G401 (cell line): ENCODE measurements at regions not wholly inside any gene's neighbourhood (a gene's known extent, or its start where the extent isn't known, plus 50 kb on each side); places are given as distances from the start of the nearest gene placed in this dataset.

ENCODE experiments used
- DNase-seq: peaks from one replicate; pipeline ENCODE4 v3.0.0-alpha.2; 2015; ENCODE audit warnings: low spot score
- in situ Hi-C: cut with HindIII; loops from 2 replicates; pipeline ENCODE4 v1.10.0; 2016; ENCODE audit warnings: low sequenced_read_pairs, mixed read lengths

- peak; percentile 20 for DNase-seq
- in situ Hi-C loops: no loop called here
Measured at GRCh38 chr1:82346141-82346540, 545.4 kb downstream of the ADGRL2 start.

DNA sequence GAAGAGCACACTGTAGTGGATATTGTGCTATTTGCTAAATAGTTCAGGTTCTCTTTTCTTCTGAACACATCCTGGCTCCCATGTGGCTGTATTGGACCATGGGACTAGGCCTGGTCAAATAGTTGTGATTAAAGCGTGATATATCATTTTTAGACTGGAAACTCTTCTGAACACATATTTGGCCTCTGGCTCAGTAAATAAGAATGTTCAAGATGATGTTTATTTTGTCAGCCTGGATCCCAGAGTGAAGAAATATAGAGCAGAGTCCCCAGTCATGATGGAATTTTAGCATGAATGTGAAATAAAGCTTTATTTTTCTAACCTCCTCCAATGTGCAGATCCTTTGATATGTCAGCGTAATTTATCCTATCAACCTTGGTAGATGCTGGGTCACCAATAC, 542.6 kb downstream of the ADGRL2 start:
- in situ Hi-C loops: no loop called here
- DNase-seq: no peak

DNA sequence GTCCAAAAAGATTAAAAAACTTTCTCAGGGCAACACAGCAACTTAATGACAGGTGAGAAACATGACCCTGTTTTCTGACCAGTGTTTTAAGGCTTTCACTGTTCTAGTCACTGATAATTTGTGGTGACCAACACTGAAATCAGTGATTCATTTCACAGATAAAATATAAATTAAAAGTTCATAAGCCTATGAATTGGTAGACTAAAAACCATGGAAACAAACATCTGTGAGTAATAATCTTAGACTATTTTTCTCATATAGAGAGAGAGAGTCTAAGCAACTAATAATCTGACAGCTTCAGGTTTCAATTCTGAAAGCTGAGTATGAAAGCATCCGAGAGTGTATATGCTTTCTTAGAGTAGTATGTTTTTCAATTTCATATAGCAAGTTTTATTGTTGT, 536.9 kb downstream of the ADGRL2 start:
- in situ Hi-C loops: no loop called here
- DNase-seq: no peak

- in situ Hi-C loops: no loop called here
- no peak for DNase-seq
Measured at GRCh38 chr1:82330330-82330729, 529.6 kb downstream of the ADGRL2 start.

- in situ Hi-C loops: no loop called here
- DNase-seq: no peak
Measured at GRCh38 chr1:82329226-82329625, 528.5 kb downstream of the ADGRL2 start.

DNA sequence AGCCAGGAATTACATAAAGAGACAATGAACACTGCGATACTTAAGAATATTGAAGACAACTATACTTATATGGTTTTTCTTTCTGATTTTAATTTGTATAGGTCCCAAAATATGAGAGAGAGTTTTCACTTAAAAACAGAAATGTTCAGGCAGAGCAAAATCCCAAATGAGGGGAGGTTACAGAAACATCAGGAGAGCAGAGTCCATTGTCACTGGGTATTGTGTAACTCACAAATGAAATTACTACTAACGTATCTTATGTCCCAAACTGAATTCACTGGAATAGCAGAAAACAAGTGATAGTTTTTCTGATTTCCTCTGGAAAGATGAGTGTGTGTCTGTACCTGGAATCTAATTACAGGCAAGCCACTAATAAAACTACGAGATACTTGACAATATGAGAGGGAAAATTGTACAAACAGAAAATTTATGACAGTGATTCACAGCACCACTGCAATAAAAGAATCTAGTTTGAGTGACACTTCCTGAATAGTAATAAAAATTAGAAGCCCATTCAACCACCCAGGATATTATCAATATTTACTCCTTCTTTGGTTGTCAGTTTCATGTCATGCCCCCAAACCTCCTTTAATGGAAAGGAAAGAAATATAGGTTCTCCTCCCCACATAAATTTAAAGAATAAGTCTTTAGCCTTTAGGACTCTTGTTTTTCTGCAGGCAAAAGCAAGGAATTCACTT, 522.6 kb downstream of the ADGRL2 start:
- in situ Hi-C loops: no loop called here
- DNase-seq: no peak

- in situ Hi-C loops: no loop called here
- no peak for DNase-seq
Measured at GRCh38 chr1:82321794-82322193, 521.1 kb downstream of the ADGRL2 start.

- DNase-seq: no peak
- in situ Hi-C loops: no loop called here
Measured at GRCh38 chr1:82319546-82319945, 518.8 kb downstream of the ADGRL2 start.

GRCh38 chr1:82318921-82319320, 518.2 kb downstream of the ADGRL2 start:
- DNase-seq: no peak
- in situ Hi-C loops: no loop called here

DNA sequence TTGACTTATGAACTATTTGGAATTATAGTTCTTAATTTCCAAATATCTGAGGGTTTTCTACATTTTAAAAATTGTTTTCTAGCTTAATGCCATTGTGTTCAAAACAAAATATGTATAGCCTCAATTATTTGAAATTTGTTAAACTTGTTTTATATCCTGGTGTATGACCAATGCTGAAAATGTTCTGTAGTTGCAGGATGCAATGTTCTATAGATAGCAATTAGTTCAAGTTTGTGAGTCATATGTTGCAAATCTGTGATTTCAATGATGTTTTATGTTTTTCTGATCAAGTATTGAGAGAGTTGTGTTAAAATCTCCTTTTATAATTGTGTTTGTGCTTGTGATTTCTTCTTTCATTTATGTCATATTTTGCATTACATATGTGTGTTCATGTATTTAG, 517.5 kb downstream of the ADGRL2 start:
- no peak for DNase-seq
- in situ Hi-C loops: no loop called here

DNA sequence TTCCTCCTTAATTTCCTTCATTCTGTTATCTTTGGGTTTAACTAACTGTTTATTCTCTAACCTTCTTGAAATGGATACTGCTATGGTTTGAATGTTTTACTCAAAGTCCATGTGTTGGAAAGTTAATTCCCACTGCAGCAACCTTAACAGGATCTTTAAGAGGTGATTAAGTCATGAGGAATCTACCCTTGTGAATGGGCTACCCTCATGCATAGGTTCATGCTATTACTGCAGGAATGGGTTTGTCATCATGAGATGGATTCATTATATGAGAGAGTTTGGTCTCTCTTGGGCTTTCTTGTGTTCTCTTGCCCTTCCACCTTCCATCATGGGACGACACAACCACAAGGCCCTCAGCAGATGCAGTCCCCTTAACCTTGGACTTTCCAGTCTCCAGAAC, 516.9 kb downstream of the ADGRL2 start:
- in situ Hi-C loops: no loop called here
- DNase-seq: no peak

DNA sequence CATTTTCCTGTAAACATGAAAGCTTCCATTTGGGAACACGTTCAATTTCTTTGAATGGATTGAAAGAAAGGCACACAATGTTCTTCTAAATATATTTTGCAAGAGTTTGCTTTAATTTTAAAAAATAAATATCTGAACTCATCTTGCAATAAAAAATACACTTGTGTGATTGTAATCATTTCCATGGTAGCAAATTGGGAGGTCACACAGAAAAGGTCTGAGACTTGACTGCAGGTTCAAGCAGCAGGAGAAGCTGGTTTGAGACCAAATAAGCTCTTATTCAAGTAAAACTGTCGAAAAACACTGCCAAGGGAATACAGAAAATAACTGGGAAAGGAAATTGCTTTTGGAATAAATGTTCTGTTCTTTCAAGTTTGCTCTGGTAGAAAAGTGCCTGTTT, 498.9 kb downstream of the ADGRL2 start:
- in situ Hi-C loops: no loop called here
- peak; percentile 2 for DNase-seq

- no peak for DNase-seq
- in situ Hi-C loops: no loop called here
Measured at GRCh38 chr1:82299056-82299455, 498.3 kb downstream of the ADGRL2 start.

- in situ Hi-C loops: no loop called here
- no peak for DNase-seq
Measured at GRCh38 chr1:82297139-82297896, 496.6 kb downstream of the ADGRL2 start.

DNA sequence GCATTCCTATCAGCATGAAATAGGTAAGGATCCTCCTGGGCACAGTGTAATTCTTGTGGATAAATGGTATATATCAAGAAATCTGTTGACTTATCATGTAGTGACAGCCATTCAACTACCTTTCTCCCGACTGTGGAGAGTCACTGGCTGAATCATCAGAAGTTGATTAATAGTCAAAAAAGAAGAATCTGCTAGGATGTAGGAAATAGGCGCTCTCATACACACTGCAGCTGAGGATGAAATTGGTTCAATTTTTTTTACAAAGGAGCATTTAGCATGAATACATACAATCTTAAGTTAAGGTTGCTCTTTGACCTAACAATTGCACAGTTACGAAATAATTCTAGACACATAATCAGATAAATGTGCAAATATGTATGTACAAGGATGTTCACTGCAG, 486.8 kb downstream of the ADGRL2 start:
- in situ Hi-C loops: no loop called here
- DNase-seq: no peak

DNA sequence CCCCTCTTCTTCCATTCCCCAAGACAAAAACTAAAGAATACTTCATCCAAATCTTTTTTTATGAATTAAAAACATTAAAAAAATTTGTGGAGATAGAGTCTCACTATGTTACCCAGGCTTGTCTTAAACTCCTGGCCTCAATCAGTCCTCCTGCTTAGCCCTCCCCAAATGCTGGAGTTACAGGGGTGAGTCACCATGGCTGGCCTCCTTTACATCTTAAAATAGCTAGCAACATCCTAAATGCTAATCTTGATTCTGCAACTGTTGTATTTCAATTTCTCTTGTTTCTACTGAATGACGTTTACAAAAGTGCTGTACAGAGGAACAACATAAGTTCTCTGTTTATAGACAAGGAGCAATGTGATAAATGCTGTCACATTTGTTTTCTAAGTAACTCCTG, 483.5 kb downstream of the ADGRL2 start:
- in situ Hi-C loops: no loop called here
- DNase-seq: no peak

DNA sequence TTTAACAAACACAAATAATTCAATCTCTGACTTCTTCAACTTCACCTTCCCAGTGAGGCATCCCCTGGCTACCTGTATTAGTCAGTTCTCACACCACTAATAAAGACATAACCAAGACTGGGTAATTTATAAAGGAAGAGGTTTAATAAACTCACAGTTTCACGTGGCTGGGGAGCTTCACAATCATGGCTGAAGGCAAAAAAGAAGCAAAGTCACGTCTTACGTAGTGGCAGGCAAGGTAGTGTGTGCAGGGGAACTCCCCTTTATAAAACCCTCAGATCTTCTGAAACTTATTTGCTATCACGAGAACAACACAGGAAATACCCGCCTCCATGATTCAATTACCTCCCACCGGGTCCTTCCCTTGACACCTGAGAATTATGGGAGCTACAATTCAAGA, 478.5 kb downstream of the ADGRL2 start:
- in situ Hi-C loops: no loop called here
- DNase-seq: no peak

DNA sequence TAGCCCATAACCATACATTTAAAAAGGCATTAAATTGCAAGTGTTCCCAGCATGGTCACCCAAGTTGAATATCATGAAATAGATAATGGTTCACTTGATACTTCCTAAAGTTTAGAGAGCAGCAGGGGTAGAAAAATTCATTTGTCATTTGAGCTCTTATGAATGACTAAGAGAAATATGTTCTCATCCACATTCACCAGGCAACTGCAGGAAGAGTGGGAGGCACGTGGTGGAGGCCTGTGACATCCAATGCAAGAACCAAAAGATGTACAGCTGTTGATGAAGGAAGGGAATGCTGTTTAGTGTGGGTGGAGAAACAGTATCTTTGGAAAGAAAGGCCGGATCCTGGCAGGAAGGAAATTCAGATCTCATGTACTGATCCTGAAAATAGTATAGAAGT, 473.1 kb downstream of the ADGRL2 start:
- no peak for DNase-seq
- in situ Hi-C loops: no loop called here

- in situ Hi-C loops: no loop called here
Measured at GRCh38 chr1:82269431-82269830, 468.7 kb downstream of the ADGRL2 start.

DNA sequence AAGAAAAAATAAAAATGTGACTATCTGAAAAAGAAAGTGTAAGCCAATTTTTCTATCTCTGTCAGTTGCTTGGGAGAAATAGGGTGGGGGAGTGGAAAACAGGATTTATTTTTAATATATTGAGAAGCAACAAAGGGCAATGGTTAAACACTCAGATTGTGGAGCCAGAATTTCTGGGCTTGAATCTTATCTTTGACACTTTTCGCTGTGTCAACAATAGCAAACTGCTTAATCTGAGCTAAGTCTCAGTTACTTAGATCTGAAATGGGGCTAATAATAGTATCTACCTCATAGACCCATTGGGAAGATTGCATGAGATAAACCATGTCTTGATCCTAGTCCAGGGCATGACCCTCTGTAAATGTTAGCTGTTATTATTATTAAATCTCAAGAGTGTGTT, 468.1 kb downstream of the ADGRL2 start:
- in situ Hi-C loops: no loop called here
- no peak for DNase-seq

More at GRCh38 chr1:82269431-82269830, 468.7 kb downstream of the ADGRL2 start:
- no peak for DNase-seq

- no peak for DNase-seq
- in situ Hi-C loops: no loop called here
Measured at GRCh38 chr1:82266351-82266750, 465.6 kb downstream of the ADGRL2 start.
